ENCODE measurements at regions not wholly inside any gene's neighbourhood (a gene's known extent, or its start where the extent isn't known, plus 50 kb on each side); places are given as distances from the start of the nearest gene placed in this dataset.
"Not testable (repeated sequence)": the region's sequence is repeated elsewhere in the genome, so short reads cannot be mapped to it uniquely, and the experiment has no call there.

DNA sequence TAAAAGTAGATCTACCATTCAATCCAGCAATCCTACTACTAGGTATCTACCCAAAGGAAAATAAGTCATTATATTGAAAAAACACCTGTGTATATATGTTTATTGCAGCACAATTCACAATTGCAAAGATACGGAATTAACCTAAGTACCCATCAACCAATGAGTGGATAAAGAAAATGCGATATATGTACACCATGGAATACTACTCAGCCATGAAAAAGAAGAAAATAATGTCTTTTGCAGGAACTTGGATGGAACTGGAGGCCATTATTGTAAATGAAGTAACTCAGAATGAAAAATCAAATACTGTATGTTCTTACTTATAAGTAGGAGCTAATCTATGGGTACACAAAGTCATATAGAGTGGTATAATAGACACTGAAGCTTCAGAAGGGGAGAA is 63.4 kb upstream of the PITX1 start:
- no peak for DNase-seq (ENCODE audit: low read depth)
- no peak overlapping the region for H3K4me3 ChIP-seq (ENCODE audit: control insufficient read depth, low read depth, low read length)
- TF ChIP-seq, protein P1, sequence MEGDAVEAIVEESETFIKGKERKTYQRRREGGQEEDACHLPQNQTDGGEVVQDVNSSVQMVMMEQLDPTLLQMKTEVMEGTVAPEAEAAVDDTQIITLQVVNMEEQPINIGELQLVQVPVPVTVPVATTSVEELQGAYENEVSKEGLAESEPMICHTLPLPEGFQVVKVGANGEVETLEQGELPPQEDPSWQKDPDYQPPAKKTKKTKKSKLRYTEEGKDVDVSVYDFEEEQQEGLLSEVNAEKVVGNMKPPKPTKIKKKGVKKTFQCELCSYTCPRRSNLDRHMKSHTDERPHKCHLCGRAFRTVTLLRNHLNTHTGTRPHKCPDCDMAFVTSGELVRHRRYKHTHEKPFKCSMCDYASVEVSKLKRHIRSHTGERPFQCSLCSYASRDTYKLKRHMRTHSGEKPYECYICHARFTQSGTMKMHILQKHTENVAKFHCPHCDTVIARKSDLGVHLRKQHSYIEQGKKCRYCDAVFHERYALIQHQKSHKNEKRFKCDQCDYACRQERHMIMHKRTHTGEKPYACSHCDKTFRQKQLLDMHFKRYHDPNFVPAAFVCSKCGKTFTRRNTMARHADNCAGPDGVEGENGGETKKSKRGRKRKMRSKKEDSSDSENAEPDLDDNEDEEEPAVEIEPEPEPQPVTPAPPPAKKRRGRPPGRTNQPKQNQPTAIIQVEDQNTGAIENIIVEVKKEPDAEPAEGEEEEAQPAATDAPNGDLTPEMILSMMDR (IDR thresholded peaks at IDR 0.05; ENCODE audit: control insufficient read depth, insufficient read depth, low read depth, low read length, missing control alignments): no peak

DNA sequence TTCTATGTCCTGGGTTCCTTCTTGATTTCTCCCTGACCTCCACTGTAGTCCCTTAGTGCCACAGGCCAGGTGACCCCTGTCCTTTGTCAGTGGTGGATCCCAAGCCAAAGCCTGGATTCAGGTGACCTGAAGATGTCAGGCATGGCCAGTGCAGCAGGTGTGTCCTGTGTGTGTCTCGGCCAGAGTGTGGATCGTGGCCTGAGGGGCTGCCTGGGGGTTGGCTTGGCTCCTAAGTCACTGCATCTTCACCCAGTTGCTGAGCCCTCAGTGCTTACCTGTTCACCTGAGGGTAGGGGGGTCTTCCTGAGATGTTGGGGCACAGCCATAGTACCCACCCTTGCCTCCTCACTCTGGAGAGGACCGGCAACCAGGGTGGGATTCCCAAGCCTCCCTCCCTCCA is 61.8 kb upstream of the PITX1 start:
- DNase-seq (ENCODE audit: low read depth): no peak
- H3K4me3 ChIP-seq (ENCODE audit: control insufficient read depth, low read depth, low read length): no peak overlapping the region
- TF ChIP-seq, protein P1 (IDR thresholded peaks at IDR 0.05; ENCODE audit: control insufficient read depth, insufficient read depth, low read depth, low read length, missing control alignments): no peak

DNA sequence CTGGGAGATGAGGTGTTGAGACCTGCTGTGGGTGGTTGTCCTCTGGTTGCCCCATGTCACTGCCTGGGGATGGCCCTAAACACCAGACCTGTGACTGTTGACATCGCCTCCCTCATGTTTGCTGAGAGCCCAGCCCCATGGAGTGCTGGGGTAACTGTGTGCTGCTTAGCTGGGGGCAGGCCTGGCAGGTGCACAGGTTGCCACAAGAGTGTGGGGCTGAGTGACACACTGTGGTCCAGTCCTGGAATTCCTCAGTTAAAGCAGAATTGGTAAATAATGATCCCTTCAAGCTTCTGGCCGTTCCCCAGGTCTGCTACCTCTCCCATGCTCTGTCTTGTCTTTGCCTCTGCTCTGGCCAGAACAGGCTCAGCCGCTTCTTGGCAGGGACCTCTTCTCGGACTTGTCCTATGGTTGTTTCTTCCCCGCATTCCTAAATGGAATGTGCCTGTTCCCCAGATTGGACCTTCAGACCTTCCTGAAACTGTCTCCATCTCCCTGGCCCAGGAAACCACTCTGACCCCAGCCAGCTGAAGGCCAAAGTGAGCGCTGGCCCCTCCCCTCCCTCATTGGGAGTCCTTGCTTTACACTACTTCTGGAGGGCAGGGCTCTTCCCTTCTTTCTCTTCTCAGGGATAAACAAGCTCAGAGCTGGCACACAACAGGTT is 61.2 kb upstream of the PITX1 start:
- DNase-seq (ENCODE audit: low read depth): no peak
- TF ChIP-seq, protein P1 (IDR thresholded peaks at IDR 0.05; ENCODE audit: control insufficient read depth, insufficient read depth, low read depth, low read length, missing control alignments): no peak
- no peak overlapping the region for H3K4me3 ChIP-seq (ENCODE audit: control insufficient read depth, low read depth, low read length)

DNA sequence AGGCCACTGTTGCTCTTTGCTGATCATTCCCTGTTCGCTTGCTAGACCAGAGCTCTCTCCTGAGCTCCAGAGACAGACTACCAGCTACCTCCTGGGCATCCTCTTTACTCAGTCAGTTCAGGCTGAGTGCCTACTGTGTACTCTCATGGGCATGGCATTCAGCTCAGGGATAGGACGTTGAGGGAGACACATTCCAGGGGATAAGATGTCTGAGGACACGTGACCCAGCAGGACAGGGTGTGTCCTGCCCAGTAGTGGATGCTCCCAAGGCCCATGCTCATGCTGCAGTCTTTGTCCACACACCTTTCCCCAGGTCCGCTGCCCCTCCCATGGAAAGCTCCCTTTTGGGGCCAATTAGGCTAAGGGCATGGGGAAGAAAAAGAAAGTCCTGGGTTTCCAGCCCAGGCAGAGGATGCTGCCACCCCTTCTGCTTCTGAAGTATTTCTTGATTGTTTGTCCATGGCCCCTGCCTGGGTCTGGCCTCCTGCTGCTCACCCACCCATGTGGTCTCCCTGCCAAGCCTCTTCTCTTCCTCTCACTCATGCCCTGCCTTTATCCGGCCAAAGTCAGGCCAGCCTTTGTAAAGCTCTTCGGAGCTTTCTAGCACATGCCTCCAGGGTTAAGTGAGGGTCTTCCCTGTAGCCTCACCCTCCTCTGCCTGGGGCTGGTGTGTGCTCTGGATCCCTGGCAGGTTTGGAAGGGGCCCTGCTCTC is 60.5 kb upstream of the PITX1 start:
- DNase-seq (ENCODE audit: low read depth): no peak
- no peak overlapping the region for H3K4me3 ChIP-seq (ENCODE audit: control insufficient read depth, low read depth, low read length)
- TF ChIP-seq, protein P1 (IDR thresholded peaks at IDR 0.05; ENCODE audit: control insufficient read depth, insufficient read depth, low read depth, low read length, missing control alignments): no peak

DNA sequence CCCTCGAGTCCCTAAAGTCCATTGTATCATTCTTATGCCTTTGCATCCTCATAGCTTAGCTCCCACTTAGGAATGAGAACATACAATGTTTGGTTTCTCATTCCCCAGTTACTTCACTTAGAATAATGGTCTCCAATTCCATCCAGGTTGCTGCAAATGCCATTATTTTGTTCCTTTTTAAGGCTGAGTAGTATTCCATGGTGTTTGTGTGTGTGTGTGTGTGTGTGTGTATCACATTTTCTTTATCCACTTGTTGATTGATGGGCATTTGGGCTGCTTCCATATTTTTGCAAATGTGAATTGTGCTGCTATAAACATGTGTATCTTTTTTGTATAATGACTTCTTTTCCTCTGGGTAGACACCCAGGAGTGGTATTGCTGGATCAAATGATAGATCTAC is 59.5 kb upstream of the PITX1 start:
- DNase-seq (ENCODE audit: low read depth); H3K4me3 ChIP-seq (ENCODE audit: control insufficient read depth, low read depth, low read length): not testable (repeated sequence)

DNA sequence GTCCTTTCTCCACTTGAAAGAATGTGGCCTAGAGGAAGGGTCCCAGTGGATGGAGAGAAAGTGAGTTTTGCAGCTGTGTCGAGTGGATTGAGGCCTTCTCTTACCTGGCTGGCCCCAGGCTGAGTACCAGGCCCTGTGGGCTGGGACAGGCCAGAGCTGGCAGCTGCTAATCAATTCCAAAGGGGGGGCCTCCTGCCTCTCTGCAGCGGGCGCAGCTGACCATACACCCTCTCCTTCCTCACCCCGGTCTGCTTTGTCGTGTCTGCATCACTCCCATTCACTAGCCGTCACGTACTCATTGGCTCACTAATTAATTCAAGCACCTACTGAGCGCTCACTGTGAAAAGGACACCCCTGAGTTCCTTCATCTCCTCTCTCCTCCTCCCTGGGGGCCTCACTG is 58.4 kb upstream of the PITX1 start:
- no peak overlapping the region for H3K4me3 ChIP-seq (ENCODE audit: control insufficient read depth, low read depth, low read length)
- DNase-seq (ENCODE audit: low read depth): no peak
- TF ChIP-seq, protein P1 (IDR thresholded peaks at IDR 0.05; ENCODE audit: control insufficient read depth, insufficient read depth, low read depth, low read length, missing control alignments): no peak

DNA sequence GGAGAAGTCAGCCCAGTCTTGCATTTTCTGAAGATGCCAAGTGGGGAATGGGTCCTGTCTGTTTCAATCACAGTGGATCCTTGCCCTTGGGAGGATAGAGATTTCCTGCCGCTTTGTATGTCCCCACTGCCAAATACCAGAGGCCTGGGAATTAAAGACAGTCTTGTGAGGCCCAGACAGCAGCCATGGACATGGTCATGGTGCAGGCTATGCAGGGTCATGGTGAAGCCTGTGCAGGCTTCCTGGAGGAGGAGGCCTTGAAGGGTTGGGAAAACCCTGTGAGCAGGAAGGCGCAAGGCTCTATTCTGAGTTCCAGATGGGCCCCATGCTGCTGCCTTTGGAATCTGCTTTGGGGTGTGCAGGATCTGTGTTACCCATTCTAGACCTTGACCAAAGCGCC is 57.3 kb upstream of the PITX1 start:
- TF ChIP-seq, protein P1 (IDR thresholded peaks at IDR 0.05; ENCODE audit: control insufficient read depth, insufficient read depth, low read depth, low read length, missing control alignments): no peak
- no peak for DNase-seq (ENCODE audit: low read depth)
- H3K4me3 ChIP-seq (ENCODE audit: control insufficient read depth, low read depth, low read length): no peak overlapping the region
